SIG-M5 (cell line): ENCODE measurements at regions not wholly inside any gene's neighbourhood (a gene's known extent, or its start where the extent isn't known, plus 50 kb on each side); places are given as distances from the start of the nearest gene placed in this dataset.
"Not testable (repeated sequence)": the region's sequence is repeated elsewhere in the genome, so short reads cannot be mapped to it uniquely, and the experiment has no call there.

Experiments used
- DNase-seq: peaks from one replicate; lab custom pipeline; 2025; lab: John Stamatoyannopoulos, UW

DNA sequence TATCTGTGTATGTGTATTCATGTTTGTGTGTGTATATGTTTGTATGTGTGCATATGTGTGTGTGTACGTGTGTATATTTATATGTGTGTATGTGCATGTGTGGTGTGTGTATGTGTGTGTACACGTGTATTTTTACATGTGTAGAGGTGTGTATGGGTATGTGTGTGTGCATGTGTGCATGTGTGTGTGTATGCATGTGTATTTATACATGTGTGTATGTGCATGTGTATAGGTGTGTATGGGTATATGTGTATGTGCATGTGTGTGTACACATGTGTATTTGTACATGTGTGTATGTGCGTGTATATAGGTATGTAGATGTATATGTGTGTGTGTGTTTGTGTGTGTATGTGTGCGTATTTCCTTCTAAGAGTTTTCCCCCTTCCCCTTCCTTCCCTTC is 207.7 kb upstream of the ATP6AP2 start:
- DNase-seq, result no peak

DNA sequence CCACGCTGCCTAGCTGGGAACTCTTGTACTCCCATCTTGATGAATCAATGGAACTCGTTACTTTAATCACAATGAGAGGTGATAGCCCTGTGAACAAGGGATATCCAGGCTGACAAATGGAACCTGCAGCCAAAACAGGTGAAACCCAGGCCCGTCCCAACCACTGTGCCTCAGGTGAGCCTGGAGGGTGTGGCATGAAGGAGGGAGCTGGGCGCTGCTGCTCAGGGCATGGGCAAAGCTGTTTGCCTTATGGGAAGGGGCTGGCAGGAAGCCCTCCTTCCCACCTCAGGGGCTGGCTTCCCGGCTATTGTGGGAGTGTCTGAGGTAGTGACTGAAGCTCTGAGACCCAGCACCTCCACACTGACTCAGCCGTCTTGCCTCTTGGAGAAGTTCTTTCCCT is 209.4 kb upstream of the ATP6AP2 start:
- no peak for DNase-seq

DNA sequence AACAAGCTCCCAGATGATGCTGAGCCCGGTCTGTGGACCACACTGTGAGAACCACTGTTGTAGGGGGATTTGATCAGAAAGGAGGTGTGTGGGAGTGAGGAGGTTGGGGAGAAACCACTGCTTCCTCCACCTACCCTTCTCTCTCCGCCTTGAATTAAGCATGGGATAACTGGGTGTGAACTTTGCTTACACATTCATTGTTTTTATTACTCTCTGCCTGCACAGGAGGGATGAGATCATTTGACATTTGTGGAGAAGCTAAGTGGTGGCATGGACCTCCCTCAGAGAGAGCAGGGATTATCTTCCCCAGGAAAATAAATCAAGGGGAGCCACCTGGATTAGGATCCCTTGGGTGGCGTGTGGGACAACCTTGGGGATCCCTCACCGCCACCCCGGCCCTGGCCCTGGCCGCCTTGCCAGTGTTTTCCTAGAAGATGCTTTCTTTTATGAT is 212.1 kb upstream of the ATP6AP2 start:
- no peak for DNase-seq

DNA sequence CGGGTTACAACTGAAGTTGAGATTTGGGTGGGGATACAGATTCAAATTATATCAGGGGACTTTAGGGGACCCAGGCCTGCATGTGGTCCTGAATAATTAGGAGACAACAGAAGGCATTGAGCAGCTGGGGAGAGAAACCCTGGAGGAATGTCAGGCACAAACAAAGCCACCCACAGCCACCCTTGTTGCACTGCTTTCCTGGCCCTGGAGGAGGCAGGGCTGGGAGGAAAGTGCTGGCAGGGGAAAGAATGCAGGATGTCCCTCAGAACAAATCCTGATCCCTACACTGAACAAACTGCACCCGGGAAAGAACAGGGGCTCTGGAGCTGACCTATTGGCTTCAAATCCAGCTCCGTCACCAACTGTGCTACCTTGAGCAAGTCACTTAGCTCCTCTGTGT is 214.1 kb upstream of the ATP6AP2 start:
- DNase-seq, result no peak

DNA sequence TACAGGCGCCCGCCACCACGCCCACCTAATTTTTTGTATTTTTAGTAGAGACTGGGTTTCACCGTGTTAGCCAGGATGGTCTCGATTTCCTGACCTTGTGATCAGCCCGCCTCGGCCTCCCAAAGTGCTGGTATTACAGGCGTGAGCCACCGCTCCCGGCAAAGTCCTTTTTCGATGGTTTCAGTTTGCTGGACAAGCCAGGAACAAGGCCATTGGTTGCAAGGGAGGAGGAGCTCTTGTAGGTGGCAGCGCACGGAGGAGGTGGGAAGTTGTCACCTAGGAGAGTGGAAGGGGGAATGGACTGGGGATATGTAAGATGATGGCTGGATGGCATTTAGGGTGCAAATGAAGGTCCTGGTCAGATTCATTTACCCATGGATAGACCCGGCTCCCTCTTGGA is 218.5 kb upstream of the ATP6AP2 start:
- not testable (repeated sequence) for DNase-seq

DNA sequence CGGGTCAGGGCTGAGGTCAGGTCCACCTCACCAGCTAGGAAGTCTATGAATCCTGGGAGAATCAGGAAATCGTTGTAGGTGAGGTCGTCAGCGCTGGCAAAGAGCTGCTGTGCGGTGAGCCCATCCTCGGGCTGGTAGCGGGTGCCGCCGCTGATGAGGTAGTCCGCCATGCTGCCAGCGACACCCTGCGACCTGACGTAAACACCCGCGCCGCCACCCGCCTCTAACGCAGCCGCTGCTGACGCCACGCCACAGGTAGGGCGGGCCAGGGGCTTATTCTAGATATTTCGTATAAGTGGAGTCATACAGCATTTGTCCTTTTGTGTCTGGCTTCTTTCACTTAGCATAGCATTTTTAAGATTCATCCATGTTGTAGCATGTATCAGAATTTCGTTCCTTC is 220.2 kb upstream of the ATP6AP2 start:
- DNase-seq, result no peak

DNA sequence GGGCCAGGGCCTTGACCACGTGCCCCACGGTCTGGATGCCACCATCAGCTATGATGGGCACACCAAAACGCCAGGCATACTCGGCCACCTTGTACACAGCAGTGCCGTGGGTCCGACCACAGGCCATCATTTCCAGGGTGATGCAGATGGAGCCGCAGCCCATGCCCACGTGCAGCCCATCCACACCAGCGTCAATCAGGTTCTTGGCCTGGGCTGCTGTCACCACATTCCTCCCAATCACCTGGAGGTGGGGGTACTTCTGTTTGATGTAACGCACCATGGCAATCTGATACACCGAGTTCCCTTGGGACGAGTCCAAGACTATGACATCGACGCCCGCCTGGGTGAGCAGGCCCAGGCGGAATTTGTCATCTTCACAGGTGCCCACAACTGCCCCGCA is 221.2 kb upstream of the ATP6AP2 start:
- no peak for DNase-seq

DNA sequence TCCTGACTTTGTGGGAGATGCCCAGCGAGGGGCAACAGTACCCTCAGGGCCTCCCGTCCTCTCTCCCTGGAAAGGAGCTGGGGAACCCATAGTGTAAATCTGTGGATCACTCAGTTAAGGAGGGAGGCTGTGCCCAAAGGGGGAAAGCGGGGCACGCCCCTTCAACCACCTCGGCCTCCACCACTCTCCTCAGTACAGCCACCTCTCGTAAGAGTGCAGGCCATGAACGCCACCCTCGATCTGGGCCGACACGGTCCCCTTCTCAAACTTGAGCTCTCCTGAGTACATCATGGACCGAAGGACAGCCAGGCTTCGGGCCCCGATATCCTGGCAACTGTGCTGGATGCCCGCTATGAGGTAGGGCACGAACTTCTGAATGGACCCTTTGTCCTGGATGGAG is 221.8 kb upstream of the ATP6AP2 start:
- no peak for DNase-seq

DNA sequence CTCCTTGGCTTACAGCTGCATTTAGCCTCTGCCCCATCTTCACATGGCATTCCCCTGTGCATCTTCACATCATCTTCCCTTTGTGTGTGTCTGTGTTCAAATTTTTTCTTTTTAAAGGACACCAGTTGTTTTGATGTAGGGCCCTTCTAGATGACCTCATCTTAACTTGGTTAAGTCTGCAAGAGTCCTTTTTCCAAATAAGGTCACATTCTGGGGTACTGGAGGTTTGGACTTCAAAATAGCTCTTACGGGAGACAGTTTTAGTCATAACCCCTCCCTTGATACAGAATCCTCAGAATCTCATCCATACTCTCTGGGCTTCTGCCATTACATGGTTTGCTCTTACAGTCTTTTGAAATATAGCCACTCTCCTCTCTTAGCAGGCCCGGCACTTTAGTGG is 231.5 kb upstream of the ATP6AP2 start:
- no peak for DNase-seq

DNA sequence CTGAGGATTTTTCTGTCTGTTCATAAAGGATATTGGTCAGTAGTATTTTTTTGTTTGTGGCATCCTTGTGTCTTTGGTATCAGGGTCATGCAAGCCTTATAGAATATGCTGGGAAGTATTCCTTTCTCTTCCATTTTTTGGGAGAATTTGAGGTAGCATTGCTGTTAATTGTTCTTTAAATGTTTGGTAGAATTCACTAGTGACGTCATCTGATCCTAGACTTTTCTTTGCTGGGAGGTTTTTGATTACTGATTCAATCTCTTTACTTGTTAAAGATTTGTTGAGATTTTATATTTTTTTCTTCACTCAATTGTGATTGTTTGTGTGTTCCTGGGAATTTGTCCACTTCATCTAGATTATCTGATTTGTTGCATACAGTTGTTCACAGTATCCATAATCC is 234.4 kb upstream of the ATP6AP2 start:
- no peak for DNase-seq

DNA sequence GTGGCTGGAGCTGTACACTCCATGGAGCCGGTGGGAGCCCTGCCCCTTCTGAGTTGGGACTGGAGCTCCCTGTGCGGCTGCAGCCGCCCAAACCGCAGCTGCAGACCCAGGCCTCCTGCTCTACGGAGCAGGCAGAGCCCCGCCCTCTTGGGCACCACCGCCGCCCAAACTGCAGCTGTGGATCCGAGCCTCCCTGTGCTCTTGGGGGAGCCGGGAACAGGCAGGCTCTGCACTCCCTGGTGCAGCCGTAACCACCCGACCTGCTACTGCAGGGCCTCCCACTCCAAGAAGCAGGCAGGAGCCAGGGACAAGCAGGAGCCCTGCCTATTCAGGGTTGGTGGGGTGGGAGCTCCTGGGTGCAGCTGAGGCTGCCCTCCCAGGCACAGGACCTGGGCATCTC is 237.5 kb upstream of the ATP6AP2 start:
- no peak for DNase-seq

DNA sequence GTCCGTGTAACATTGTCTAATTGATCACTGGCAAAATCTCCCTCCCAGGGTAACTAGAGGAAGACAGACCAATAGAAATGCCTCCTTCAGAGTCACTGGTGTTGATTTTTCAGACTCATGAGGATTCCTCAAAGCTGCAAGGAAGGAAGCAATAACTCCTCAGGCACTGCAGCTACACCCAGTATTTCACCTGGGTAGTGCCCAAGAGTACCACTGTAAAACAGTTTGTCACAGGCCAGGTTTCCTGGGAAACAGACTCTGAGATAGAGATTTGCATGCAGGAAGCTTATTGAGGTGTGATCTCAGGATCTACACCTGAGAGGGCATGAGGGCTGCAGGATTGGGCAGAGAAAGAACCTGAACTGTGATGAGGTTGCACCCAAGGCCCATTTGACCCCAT is 240.7 kb upstream of the ATP6AP2 start:
- no peak for DNase-seq

DNA sequence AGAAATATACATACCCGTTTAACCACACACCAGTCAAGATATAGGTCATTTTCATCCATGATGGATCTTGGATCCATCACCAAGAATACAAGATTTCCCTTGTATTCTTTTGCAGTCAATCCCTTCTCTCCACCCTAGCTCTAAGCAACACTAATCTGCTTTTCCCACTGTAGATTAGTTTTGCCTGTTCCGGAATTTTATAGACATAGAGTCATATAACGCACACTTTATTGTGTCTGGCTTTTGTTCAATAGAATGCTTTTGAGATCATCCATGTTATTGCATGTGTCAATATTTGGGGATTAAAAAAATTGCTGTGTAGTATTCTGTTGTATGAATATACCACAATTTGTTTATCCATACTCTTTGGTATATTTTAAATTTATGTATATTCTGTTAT is 235.6 kb upstream of the BCOR start:
- DNase-seq, result no peak

DNA sequence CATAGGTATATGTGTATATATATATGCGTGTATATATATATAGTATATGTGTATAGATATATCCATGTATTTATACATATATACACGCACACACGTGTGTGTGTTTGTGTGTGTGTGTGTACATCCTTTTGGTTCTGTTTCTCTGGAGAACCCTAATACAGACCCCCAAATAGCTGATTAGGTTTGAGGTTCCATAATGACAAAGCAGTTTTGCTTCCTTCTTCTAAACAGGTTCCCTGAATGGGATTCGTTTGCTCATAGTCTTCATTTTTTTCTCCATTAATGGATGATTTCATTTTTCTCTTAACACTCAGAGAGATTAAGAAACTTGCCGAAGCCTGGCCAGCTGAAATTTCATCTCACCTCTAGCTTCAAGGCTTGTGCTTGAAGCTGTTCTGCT is 234.0 kb upstream of the BCOR start:
- no peak for DNase-seq

DNA sequence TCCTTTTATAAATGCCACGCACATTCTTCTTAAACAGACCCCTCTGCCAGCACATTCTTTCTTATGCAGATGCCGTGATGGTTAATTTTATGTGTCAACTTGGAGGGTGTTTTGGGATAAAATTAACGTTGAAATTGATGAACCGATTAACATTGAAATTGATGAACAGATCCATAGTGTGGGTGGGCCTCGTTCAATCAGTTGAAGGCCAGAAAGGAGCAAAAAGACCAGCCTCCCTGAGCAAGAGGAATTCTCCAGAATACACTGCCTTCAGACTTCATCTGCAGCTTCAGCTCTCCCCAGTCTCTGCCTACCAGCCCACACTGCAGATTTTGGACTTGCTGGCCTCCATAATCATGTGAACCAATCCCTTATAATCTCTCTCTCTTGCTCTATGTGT is 233.6 kb upstream of the BCOR start:
- DNase-seq, result no peak

DNA sequence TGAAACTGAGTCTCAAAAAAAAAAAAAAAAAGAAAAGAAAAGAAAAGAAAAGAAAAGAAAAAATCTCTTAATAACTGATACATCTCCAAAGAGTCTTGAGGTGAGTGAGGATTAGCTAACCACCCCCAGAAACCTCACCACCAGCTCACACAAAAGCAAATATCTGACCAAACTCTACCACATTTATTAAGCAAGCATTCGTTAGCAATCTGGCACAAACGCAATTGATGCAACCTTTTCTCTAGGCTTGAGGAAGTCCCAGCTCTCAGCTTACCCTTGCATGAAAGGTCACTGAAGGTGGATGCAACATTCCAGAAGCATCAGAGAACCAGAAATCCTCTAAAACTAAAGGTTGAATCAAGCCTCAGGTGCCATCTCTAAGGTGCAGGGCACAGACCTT is 231.9 kb upstream of the BCOR start:
- DNase-seq, result no peak

DNA sequence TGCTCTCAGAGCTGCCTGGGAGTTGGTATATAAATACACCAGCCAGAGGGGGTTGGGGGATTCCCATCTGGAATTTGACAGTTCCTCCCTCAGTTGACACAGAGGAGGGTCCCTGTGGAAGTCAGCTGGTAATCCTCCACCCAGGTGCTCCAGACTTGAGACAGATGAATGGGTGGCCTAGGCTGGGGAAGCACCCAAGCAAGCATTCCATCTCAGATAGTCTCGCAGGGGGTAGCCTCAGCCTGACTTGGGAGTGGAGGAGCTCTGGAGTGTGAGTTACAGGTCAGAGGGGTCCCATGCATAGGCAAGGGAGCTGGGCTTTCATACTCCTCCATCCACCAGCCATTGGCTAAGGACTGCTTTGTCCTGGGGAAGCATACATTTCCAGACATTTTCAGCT is 229.3 kb upstream of the BCOR start:
- no peak for DNase-seq

DNA sequence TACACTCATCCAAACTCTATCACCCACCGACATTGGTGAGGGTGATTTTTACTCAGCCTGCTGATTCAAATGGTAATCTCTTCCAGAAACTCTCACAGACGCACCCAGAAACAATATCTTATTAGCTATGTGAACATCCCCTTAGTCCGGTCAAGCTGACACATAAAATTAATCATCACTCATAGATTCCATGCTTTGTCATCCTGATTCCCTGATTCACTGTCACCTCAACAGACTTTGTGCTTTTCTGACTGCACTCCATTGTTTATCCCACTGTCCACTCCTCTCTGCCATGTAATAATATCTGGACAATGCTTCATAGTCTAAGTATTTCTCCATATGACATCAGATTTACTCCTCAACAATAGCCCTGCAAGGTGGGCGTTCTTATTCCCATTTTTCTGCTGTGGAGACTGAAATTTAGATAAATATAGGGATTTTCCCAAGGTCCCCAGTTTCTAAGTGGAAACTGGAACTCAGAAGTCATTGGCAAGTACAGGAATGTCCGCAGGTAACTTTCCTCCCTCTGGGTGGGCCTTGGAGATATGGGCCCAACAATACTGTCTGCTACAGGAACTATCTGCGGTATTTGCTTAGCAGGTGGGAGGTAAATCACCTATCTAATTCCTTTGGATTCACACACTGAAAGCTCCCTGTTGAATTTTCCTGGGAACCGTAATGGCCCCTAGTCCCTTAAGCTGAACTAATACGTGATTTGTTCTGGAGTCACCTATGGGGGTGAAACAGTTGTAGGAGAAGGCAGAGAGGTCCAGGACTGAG is 228.6 kb upstream of the BCOR start:
- DNase-seq, result no peak

DNA sequence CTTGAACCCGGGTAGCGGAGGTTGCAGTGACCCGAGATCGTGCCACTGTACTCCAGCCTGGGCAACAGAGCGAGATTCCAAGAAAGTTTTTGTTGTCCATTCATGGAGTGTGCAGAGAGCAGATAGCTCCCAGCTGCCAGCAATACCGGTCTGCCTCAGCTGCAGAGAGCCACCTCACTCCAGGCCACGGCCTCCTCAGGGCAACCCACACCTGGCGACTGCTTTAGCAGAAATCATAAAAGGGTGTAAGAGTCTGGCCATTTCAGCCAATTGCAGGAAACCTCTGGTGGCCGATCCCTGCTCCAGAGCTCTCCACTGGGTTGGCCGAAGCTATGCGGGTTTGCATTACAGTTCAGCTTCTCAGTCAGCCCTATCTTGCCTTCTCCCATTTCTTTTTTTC is 227.4 kb upstream of the BCOR start:
- no peak for DNase-seq

DNA sequence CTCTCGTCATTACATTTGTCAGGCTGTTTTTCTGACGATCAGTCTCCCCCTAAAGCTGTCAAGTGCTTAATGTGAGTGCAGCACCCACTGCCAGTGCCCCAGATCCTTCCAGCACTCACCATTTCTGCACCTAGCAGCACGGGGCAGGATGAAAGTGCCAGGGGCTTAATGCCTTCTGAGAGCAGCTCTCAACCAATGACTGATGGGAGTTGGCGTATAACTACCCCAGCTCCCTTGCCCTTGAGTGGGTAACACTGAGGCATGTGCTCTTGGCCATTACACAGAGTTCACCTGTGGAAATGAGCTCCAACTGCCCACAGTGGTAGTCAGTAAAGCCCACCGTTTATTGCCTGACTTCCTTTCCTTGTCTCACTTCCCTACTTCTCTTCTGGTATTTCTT is 226.2 kb upstream of the BCOR start:
- no peak for DNase-seq

DNA sequence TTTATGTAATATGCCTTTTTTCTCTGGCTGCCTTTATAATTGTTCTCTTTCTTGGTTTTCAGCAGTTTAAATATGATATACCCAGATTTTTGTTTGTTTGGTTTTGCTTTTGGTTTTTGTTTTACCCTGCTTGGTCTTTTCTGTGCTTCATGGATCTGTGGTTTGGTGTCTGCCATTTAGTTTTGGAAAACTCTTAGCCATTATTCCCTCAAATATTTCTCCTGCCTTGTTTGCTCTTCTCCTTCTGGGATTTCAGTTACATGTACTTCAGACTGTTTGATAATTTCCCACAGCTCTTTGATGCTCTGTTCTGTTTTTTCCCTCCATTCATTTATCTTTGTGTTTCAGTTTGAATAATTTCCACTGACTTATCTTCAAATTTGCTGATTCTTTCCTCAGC is 223.1 kb upstream of the BCOR start:
- no peak for DNase-seq

DNA sequence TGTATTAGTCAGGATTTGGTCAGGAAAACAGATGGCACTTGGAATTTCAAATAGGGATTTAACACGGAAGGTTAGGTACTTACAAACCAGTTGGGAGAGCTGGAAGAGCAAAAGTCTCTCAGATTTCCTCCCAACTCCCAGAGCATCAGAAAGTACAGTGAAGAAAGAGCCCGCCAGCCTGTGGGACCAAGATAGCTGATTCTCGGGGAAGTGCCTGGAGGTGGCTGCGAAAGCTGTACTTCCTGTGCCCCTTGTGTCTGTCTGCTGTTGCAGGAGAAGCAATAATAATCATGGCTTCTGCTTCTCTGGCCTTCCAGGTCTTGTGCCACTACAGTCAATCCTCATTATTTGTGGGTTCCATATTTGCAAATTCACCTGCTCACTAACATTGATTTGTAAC is 221.0 kb upstream of the BCOR start:
- no peak for DNase-seq

DNA sequence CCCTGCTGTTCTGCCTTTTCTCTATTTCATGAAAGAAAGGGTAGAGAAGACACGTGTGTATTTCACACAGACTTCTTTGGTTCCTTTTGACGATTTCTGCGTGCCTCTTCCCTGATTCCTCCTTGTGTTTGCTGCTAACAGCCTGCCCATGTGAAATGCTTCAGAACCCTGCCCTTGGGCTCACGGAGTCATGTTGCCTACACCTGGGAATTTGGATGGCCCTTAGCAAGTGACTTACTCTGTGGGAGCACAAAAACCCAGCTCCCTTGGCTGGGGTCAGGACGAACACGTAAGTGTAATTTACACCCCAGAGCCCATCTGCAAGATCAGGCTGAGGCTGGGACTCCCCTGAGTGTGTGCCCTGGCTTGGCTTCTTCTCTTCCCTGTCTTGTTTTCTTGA is 220.3 kb upstream of the BCOR start:
- DNase-seq, result no peak

DNA sequence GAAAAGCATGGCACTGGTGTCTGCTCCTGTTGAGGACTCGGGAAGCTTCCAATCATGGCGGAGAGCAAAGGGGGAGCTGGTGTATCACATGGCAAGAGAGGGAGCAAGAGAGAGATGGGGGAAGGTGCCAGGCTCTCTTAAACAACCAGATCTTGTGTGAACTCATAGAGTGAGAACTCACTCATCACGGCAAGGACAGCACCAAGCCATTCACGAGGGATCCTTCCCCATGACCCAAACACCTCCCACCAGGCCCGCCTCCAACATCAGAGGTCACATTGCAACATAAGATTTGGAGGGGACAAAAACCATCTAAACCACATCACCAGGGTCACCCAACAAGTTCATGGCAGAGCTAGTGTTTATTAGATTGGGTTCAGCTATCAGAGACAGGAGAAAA is 218.7 kb upstream of the BCOR start:
- no peak for DNase-seq

DNA sequence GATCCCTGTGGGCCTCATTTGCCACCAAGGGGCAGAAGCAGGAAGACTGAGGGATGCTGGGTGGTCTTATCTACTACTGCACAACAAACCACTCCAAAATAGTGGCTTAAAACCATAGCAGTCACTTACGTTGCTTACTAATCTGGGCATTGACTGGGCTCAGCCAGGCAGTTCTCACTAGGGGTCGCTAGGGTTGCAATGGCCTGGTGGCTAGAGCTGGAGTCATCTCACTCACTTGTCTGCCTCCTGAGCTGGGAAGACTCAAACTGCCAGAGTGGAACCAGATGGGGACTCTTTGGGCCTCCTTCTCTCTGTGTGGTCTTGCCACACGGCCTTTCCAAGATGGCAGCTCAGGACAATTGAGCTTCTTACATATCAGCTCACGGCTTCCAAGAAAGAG is 216.3 kb upstream of the BCOR start:
- no peak for DNase-seq
